ENCODE measurements at regions not wholly inside any gene's neighbourhood (a gene's known extent, or its start where the extent isn't known, plus 50 kb on each side); places are given as distances from the start of the nearest gene placed in this dataset.
"Not testable (repeated sequence)": the region's sequence is repeated elsewhere in the genome, so short reads cannot be mapped to it uniquely, and the experiment has no call there.

GRCh38 chr5:44252545-44252944, 136.7 kb downstream of the FGF10 start:
- DNase-seq: no peak

GRCh38 chr5:44246986-44247385, 142.2 kb downstream of the FGF10 start:
- no peak for DNase-seq

DNA sequence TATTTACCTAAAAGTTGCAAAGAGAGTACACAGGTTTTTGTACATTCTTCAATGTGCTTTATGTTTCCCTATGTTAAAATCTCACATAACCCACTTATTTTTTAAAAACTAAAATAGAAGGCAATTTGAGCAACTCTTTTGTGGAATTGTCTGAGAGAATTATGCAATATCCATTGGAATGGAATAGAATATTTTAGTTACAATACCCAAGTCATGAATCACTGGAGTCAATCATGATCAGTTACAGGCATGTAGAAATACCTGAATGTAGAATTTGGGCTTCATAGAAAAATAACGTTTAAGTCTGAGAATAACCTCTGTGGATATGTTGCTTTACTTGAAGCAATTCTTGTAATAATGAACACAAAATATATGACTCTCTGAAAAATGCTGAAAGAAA, 143.3 kb downstream of the FGF10 start:
- no peak for DNase-seq

DNA sequence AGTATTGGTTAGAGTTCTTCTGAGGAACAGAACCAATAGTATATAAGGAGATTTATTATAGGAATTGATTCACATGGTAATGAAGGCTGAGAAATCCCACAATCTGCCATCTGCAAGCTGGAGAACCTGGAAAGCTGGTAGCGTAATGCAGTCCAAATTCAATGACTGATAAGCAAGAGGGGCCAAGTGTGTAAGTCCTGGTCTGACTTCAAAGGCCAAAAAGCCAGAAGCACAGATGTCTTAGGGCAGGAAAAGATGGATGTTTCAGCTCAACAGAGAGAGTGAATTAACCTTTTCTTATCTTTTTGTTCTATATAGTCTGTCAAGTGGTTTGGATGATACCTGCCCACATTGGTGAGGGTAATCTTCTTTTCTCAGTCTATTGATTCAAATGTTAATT, 146.4 kb downstream of the FGF10 start:
- DNase-seq: no peak

GRCh38 chr5:44236040-44236439, 153.2 kb downstream of the FGF10 start:
- DNase-seq: no peak

DNA sequence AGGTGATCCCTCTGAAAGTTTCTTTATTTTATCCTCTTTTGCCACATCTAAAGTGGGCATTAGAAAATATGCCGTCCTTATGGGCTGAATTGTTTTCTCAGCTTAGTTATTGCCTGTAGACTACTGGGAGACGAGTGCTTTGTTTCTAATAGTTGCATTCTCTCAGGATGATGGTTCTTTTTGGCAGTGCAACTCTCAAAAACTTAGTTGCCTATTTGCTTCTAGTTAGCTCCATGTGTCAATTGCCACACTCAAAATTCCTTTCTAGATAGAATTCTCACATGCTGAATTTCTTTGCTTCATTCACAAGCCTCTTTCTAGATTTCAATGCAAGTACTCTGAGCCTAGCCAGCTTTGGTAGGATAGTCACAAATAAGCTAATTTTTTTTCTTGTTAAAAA, 155.5 kb downstream of the FGF10 start:
- DNase-seq: no peak

GRCh38 chr5:44225231-44226160, 163.7 kb downstream of the FGF10 start:
- DNase-seq: no peak

DNA sequence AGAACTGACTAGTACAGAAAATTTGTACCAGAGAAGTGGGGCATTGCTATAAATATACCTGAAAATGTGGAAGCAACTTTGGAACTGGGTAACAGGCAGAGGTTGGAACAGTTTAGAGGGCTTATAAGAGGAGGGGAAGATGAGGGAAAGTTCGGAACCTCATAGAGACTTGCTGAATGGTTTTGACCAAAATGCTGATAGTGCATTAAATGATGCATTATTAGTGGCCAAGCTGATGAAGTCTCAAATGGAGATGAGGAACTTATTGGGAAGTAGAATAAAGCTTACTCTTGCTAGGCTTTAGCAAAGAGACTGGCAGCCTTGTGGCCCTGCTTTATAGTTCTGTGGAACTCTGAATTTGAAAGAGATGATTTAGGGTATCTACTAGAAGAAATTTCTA, 189.8 kb downstream of the FGF10 start:
- DNase-seq: no peak

- no peak for DNase-seq
These were observed 200.0 kb downstream of the FGF10 start for GRCh38 chr5:44189255-44189654.

GRCh38 chr5:44187973-44188372, 201.2 kb downstream of the FGF10 start:
- DNase-seq: no peak

DNA sequence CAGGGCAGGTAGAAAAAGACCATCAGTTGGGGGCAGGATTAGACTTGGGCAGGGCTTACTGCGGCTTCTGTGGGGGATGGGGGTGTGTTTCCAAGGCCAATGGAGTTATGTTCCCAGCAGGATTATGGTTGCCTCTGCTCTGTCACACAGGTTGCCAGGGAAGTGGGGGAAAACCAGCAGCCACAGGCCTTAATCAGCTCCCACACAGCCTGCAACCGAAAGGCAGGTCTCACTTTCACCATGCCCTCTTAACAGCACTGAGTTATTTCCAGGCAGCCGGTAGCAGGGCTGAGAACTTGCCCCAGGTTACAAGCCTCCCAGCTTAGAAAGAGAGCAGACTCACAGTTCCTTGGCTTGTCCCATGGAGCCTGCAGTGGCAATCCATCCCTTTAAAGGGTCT, 205.5 kb downstream of the FGF10 start:
- DNase-seq: no peak

DNA sequence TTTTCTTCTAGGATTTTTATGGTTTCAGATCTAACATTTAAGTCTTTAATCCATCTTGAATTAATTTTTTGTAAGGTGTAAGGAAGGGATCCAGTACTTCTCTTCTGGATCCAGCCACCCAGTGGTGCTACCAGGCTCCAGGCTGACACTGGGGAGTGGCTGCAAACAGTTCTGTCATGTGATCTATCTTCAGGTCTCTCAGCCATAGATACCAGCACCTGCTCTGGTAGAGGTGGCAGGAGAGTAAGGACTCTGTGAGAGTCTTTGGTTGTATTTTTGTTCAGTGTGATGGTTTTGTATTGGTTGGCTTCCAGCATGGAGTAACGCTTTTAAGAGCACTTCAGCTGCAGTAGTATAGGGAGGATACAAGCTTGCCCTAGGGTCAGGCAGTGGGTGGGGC, 205.9 kb downstream of the FGF10 start:
- DNase-seq: no peak

- no peak for DNase-seq
These were observed 210.8 kb downstream of the FGF10 start for GRCh38 chr5:44178414-44178813.

GRCh38 chr5:44167540-44167939, 221.7 kb downstream of the FGF10 start:
- DNase-seq: no peak

- DNase-seq: no peak
These were observed 228.9 kb downstream of the FGF10 start for GRCh38 chr5:44160369-44160768.

- no peak for DNase-seq
These were observed 239.0 kb downstream of the FGF10 start for GRCh38 chr5:44150075-44150723.

DNA sequence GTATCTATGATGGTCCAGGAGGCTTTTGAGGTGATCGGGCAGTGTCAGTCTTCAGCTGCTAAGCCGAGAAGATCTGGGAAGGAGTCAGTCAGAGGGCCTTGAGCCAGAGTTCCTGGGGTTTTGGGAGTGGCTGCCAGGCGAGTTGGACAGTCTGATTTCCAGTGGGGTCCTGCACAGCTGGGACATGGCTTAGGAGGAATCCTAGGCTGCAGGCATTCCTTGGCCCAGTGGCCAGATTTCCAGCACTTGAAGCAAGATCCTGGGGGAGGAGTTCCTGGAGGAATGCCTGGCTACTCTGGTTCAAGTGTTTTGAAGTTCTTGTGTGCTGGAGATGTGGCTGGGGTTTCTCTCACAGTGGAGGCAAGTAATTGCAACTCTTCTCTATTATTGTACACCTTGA, 271.3 kb downstream of the FGF10 start:
- not testable (repeated sequence) for DNase-seq

GRCh38 chr5:44108232-44108631, 281.0 kb downstream of the FGF10 start:
- not testable (repeated sequence) for DNase-seq

GRCh38 chr5:44099643-44100042, 289.6 kb downstream of the FGF10 start:
- DNase-seq: no peak

GRCh38 chr5:44089424-44090144, 299.6 kb downstream of the FGF10 start:
- no peak for DNase-seq

- DNase-seq: no peak
These were observed 304.1 kb downstream of the FGF10 start for GRCh38 chr5:44085083-44085482.

DNA sequence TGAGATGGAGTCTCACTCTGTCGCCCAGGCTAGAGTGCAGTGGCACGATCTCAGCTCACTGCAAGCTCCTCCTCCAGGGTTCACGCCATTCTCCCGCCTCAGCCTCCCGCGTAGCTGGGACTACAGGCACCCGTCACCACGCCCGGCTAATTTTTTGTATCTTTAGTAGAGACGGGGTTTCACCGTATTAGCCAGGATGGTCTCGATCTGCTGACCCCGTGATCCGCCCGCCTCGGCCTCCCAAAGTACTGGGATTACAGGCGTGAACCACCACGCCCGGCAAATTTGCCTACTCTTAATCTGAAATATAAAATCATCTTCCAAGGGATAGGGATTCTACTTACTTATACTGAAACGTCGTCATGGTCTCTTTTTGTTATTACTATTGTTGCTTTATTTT, 314.7 kb downstream of the FGF10 start:
- DNase-seq: not testable (repeated sequence)

- DNase-seq: no peak
These were observed 337.6 kb downstream of the FGF10 start for GRCh38 chr5:44051591-44051990.
